ENCODE measurements at regions not wholly inside any gene's neighbourhood (a gene's known extent, or its start where the extent isn't known, plus 50 kb on each side); places are given as distances from the start of the nearest gene placed in this dataset.

- no peak for DNase-seq
Observed at GRCh38 chr6:1485678-1486077, 96.3 kb downstream of the FOXF2 start.

- DNase-seq: no peak
Observed at GRCh38 chr6:1486387-1486786, 97.0 kb downstream of the FOXF2 start.

GRCh38 chr6:1487239-1487638 is 97.9 kb downstream of the FOXF2 start:
- DNase-seq: no peak

GRCh38 chr6:1491025-1491424 is 101.6 kb downstream of the FOXF2 start:
- no peak for DNase-seq

- no peak for DNase-seq
Observed at GRCh38 chr6:1491591-1492319, 102.4 kb downstream of the FOXF2 start.

GRCh38 chr6:1494671-1495070 is 105.3 kb downstream of the FOXF2 start:
- DNase-seq: no peak

GRCh38 chr6:1495344-1495743 is 106.0 kb downstream of the FOXF2 start:
- no peak for DNase-seq

- DNase-seq: no peak
Observed at GRCh38 chr6:1496092-1496491, 106.7 kb downstream of the FOXF2 start.

GRCh38 chr6:1496836-1497760 is 107.7 kb downstream of the FOXF2 start:
- DNase-seq: no peak

GRCh38 chr6:1497761-1498105 is 108.4 kb downstream of the FOXF2 start:
- no peak for DNase-seq

- DNase-seq: no peak
Observed at GRCh38 chr6:1498491-1499113, 109.2 kb downstream of the FOXF2 start.

- DNase-seq: no peak
Observed at GRCh38 chr6:1499777-1500176, 109.9 kb upstream of the FOXC1 start.

- no peak for DNase-seq
Observed at GRCh38 chr6:1500913-1501312, 108.8 kb upstream of the FOXC1 start.

- no peak for DNase-seq
Observed at GRCh38 chr6:1502041-1502440, 107.7 kb upstream of the FOXC1 start.

- DNase-seq: no peak
Observed at GRCh38 chr6:1503811-1504210, 105.9 kb upstream of the FOXC1 start.

- DNase-seq: no peak
Observed at GRCh38 chr6:1504465-1504864, 105.2 kb upstream of the FOXC1 start.

- DNase-seq: no peak
Observed at GRCh38 chr6:1507251-1507650, 102.5 kb upstream of the FOXC1 start.

GRCh38 chr6:1509241-1509640 is 100.5 kb upstream of the FOXC1 start:
- DNase-seq: no peak

- DNase-seq: no peak
Observed at GRCh38 chr6:1510239-1510638, 99.5 kb upstream of the FOXC1 start.

GRCh38 chr6:1513215-1513780 is 96.4 kb upstream of the FOXC1 start:
- no peak for DNase-seq

- DNase-seq: no peak
Observed at GRCh38 chr6:1514078-1514477, 95.6 kb upstream of the FOXC1 start.

GRCh38 chr6:1515280-1515679 is 94.4 kb upstream of the FOXC1 start:
- DNase-seq: no peak

GRCh38 chr6:1515781-1516180 is 93.9 kb upstream of the FOXC1 start:
- DNase-seq: no peak
